ENCODE measurements at regions not wholly inside any gene's neighbourhood (a gene's known extent, or its start where the extent isn't known, plus 50 kb on each side); places are given as distances from the start of the nearest gene placed in this dataset.

GRCh38 chr14:29069228-29069627 is 302.6 kb downstream of the FOXG1 start:
- H3K27me3 ChIP-seq (ENCODE audit: control insufficient read depth, insufficient read depth, low read length): no peaks in the 10 kb centered on the region
- intact Hi-C loops (cut with DNase I): no loop called here
- FAIRE-seq (no peak), DNase-seq (no peak)
- H3K36me3 ChIP-seq (ENCODE audit: control insufficient read depth in 2 of 3, insufficient read depth in 3 of 3, low read length in 3 of 3): no peaks in the 10 kb centered on the region
- no peak overlapping the region for H3K9ac ChIP-seq (ENCODE audit: low read length in 3 of 3)
- no peak overlapping the region for H3K27ac ChIP-seq (ENCODE audit: low read depth in 2 of 2, low read length in 2 of 2)
- no peaks in the 10 kb centered on the region for H3K4me1 ChIP-seq (ENCODE audit: control insufficient read depth in 2 of 3, insufficient read depth in 2 of 3, low read depth in 1 of 3, low read length in 3 of 3)
- TF ChIP-seq, protein P1, sequence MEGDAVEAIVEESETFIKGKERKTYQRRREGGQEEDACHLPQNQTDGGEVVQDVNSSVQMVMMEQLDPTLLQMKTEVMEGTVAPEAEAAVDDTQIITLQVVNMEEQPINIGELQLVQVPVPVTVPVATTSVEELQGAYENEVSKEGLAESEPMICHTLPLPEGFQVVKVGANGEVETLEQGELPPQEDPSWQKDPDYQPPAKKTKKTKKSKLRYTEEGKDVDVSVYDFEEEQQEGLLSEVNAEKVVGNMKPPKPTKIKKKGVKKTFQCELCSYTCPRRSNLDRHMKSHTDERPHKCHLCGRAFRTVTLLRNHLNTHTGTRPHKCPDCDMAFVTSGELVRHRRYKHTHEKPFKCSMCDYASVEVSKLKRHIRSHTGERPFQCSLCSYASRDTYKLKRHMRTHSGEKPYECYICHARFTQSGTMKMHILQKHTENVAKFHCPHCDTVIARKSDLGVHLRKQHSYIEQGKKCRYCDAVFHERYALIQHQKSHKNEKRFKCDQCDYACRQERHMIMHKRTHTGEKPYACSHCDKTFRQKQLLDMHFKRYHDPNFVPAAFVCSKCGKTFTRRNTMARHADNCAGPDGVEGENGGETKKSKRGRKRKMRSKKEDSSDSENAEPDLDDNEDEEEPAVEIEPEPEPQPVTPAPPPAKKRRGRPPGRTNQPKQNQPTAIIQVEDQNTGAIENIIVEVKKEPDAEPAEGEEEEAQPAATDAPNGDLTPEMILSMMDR (IDR thresholded peaks at IDR 0.05; ENCODE audit: borderline replicate concordance, extremely low read depth, insufficient read depth): no peak
- no peaks in the 10 kb centered on the region for H3K9me3 ChIP-seq (ENCODE audit: control insufficient read depth in 2 of 3, insufficient read depth in 1 of 3, low read length in 3 of 3)
- no peak overlapping the region for H3K4me3 ChIP-seq (ENCODE audit: low read length in 3 of 3)

DNA sequence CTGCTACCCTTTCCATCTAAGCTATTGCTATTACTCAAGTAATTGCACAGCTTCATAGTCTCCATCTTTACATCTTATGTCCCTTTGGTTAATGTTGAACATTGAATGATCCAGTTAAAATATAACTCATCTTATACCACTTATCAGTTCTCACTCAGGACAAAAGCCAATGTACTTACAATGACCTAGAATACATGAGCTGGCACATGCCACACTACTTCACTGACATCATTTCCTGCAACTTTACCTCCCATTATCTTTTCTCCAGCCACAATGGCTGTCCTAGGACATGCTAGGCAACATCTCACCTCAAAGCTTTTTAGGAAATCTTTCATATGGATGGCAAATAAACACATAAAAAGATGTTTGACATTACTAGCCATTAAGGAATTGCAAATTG is 309.2 kb downstream of the FOXG1 start:
- no peak overlapping the region for H3K9ac ChIP-seq (ENCODE audit: low read length in 3 of 3)
- H3K36me3 ChIP-seq (ENCODE audit: control insufficient read depth in 2 of 3, insufficient read depth in 3 of 3, low read length in 3 of 3): no peaks in the 10 kb centered on the region
- intact Hi-C loops (cut with DNase I): no loop called here
- H3K27me3 ChIP-seq (ENCODE audit: control insufficient read depth, insufficient read depth, low read length): no peaks in the 10 kb centered on the region
- H3K27ac ChIP-seq (ENCODE audit: low read depth in 2 of 2, low read length in 2 of 2): no peak overlapping the region
- DNase-seq: no peak
- no peaks in the 10 kb centered on the region for H3K9me3 ChIP-seq (ENCODE audit: control insufficient read depth in 2 of 3, insufficient read depth in 1 of 3, low read length in 3 of 3)
- no peak overlapping the region for H3K4me3 ChIP-seq (ENCODE audit: low read length in 3 of 3)
- TF ChIP-seq, protein P1 (IDR thresholded peaks at IDR 0.05; ENCODE audit: borderline replicate concordance, extremely low read depth, insufficient read depth): no peak
- H3K4me1 ChIP-seq (ENCODE audit: control insufficient read depth in 2 of 3, insufficient read depth in 2 of 3, low read depth in 1 of 3, low read length in 3 of 3): no peaks in the 10 kb centered on the region
- FAIRE-seq: no peak

DNA sequence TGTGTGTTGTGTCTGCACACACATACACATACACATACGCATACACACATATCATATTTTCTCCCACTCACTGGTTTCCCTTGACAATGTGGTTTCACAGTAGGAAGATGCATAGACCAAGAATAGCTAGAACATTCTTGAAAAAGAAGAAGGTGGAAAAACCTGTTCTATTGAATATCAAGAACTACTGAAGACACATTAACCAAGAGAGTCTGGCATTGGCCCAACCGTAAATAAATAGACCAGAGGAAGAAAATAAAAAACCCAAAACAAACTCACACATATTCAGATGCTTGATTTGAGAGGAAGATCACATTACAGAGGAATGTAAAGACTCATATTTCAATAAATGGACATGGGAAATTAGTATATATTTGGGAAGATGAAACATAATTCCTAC is 311.3 kb downstream of the FOXG1 start:
- TF ChIP-seq, protein P1 (IDR thresholded peaks at IDR 0.05; ENCODE audit: borderline replicate concordance, extremely low read depth, insufficient read depth): no peak
- Histone ChIP-seq H3K9me3 (ENCODE audit: control insufficient read depth in 2 of 3, insufficient read depth in 1 of 3, low read length in 3 of 3) (no peaks in the 10 kb centered on the region), H3K4me3 (ENCODE audit: low read length in 3 of 3) (no peak overlapping the region), H3K4me1 (ENCODE audit: control insufficient read depth in 2 of 3, insufficient read depth in 2 of 3, low read depth in 1 of 3, low read length in 3 of 3) (no peaks in the 10 kb centered on the region), H3K36me3 (ENCODE audit: control insufficient read depth in 2 of 3, insufficient read depth in 3 of 3, low read length in 3 of 3) (no peaks in the 10 kb centered on the region), H3K27ac (ENCODE audit: low read depth in 2 of 2, low read length in 2 of 2) (no peak overlapping the region), H3K9ac (ENCODE audit: low read length in 3 of 3) (no peak overlapping the region), H3K27me3 (ENCODE audit: control insufficient read depth, insufficient read depth, low read length) (no peaks in the 10 kb centered on the region)
- FAIRE-seq (no peak), DNase-seq (no peak)
- intact Hi-C loops (cut with DNase I): no loop called here

GRCh38 chr14:29078810-29079522 is 312.4 kb downstream of the FOXG1 start:
- H3K36me3 ChIP-seq (ENCODE audit: control insufficient read depth in 2 of 3, insufficient read depth in 3 of 3, low read length in 3 of 3): no peaks in the 10 kb centered on the region
- no peaks in the 10 kb centered on the region for H3K4me1 ChIP-seq (ENCODE audit: control insufficient read depth in 2 of 3, insufficient read depth in 2 of 3, low read depth in 1 of 3, low read length in 3 of 3)
- intact Hi-C loops (cut with DNase I): no loop called here
- H3K9me3 ChIP-seq (ENCODE audit: control insufficient read depth in 2 of 3, insufficient read depth in 1 of 3, low read length in 3 of 3): no peaks in the 10 kb centered on the region
- H3K9ac ChIP-seq (ENCODE audit: low read length in 3 of 3): no peak overlapping the region
- no peak overlapping the region for H3K27ac ChIP-seq (ENCODE audit: low read depth in 2 of 2, low read length in 2 of 2)
- no peak overlapping the region for H3K4me3 ChIP-seq (ENCODE audit: low read length in 3 of 3)
- DNase-seq (no peak), FAIRE-seq (no peak)
- TF ChIP-seq, protein P1 (IDR thresholded peaks at IDR 0.05; ENCODE audit: borderline replicate concordance, extremely low read depth, insufficient read depth): no peak
- H3K27me3 ChIP-seq (ENCODE audit: control insufficient read depth, insufficient read depth, low read length): no peaks in the 10 kb centered on the region
